ENCODE measurements at regions not wholly inside any gene's neighbourhood (a gene's known extent, or its start where the extent isn't known, plus 50 kb on each side); places are given as distances from the start of the nearest gene placed in this dataset.

- TF ChIP-seq EZH2 (IDR thresholded peaks at IDR 0.05; ENCODE audit: borderline replicate concordance, insufficient read depth, low read length, poor library complexity, severe bottlenecking): no peak
- TF ChIP-seq, protein P1, sequence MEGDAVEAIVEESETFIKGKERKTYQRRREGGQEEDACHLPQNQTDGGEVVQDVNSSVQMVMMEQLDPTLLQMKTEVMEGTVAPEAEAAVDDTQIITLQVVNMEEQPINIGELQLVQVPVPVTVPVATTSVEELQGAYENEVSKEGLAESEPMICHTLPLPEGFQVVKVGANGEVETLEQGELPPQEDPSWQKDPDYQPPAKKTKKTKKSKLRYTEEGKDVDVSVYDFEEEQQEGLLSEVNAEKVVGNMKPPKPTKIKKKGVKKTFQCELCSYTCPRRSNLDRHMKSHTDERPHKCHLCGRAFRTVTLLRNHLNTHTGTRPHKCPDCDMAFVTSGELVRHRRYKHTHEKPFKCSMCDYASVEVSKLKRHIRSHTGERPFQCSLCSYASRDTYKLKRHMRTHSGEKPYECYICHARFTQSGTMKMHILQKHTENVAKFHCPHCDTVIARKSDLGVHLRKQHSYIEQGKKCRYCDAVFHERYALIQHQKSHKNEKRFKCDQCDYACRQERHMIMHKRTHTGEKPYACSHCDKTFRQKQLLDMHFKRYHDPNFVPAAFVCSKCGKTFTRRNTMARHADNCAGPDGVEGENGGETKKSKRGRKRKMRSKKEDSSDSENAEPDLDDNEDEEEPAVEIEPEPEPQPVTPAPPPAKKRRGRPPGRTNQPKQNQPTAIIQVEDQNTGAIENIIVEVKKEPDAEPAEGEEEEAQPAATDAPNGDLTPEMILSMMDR (IDR thresholded peaks at IDR 0.05; ENCODE audit: poor library complexity, severe bottlenecking): no peak
- TF ChIP-seq SMC3 (conservative IDR thresholded peaks at IDR 0.05; ENCODE audit: poor library complexity): no peak
- no peak for TF ChIP-seq REST (IDR thresholded peaks at IDR 0.05; ENCODE audit: borderline replicate concordance)
- no peak for TF ChIP-seq POLR2AphosphoS5 (IDR thresholded peaks at IDR 0.05)
Observed at GRCh38 chr6:4678506-4679300, 97.5 kb upstream of the CDYL start.
